ENCODE measurements at regions not wholly inside any gene's neighbourhood (a gene's known extent, or its start where the extent isn't known, plus 50 kb on each side); places are given as distances from the start of the nearest gene placed in this dataset.

DNA sequence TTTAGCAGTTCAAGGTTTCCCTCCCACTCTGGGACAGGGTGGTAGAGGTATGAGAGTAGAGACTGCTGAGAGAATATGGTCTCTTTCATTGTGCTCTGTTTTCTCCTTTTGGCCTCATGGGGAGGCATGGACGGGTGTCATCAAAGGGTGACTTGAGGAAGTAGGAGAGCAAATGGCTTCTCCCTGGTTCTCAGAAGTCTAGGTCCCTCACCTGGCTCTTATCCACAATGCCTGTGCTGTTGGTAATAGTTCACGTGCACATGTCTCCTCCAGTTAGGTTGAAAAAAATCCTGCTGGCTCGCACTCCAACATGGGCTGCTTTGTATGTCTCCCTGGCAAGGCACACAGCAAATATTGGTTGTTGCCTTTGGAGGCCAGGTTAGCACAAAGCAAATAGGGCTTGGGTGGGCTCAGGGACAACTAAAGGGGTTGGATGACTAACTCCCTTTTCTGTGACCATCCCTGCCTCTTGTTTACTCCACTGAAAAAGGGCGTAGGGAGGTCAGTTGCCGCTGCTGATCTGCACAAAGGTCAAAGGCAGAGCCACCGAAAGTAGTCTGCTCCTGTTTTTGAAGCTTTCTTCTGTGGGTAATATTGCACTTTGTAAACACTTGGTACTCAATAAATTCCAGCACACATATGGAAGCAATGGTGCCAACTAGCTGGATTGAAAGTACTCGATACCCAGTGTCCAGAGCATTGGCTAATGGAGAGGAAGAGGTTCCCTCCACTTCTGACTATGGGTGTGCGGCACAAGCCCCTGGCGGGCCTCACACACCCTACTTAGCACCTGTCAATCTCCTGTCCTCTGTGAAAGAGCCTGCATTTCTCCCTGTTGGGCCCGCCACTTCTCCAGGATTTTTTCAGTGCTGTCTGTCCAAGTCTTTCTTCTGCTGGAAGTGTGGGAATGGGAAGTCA lies 121.8 kb downstream of the SLC38A6 start:
- Histone ChIP-seq H3K9me3 (replicated peaks; ENCODE audit: control insufficient read depth, low read depth, low read length) (peaks cover 1% of the 10 kb centered on the region), H3K27me3 (ENCODE audit: control insufficient read depth, insufficient read depth, low read length) (no peaks in the 10 kb centered on the region), H3K4me1 (ENCODE audit: control insufficient read depth, insufficient read depth, low read length) (peaks cover 53% of the 10 kb centered on the region), H3K36me3 (ENCODE audit: control insufficient read depth, insufficient read depth, low read length) (no peaks in the 10 kb centered on the region), H3K4me3 (ENCODE audit: low read length) (no peak overlapping the region), H3K27ac (ENCODE audit: low read length) (peak overlapping the region; percentile 78)
- 80% methylated on average over 4 of the region's 10 CpGs for WGBS (ENCODE audit: insufficient coverage)
- no peak for DNase-seq

All from muscle of leg (tissue), 3 donors.